Right lobe of liver (tissue), 6 donors: ENCODE measurements at regions not wholly inside any gene's neighbourhood (a gene's known extent, or its start where the extent isn't known, plus 50 kb on each side); places are given as distances from the start of the nearest gene placed in this dataset.

Source experiments
- ATAC-seq, 4 donors: fragments of 200-7000 bp; cut with Tn5 transposase; one replicate each; pipeline ENCODE4 v1.9.1; 2020; ENCODE audit warnings: mild to moderate bottlenecking in 4 of 4, moderate library complexity in 4 of 4
- DNase-seq, 3 donors: peaks; one replicate each; pipeline ENCODE4 v3.0.0-alpha.2; 2020
- H3K27ac ChIP-seq, 3 donors: fragments of 200-600 bp; one replicate each; pipeline ENCODE4 v1.8.0; 2022
- H3K27me3 ChIP-seq, 2 donors: fragments of 200-600 bp; one replicate each; pipeline ENCODE4 v1.8.0; 2022
- H3K36me3 ChIP-seq, 4 donors: fragments of 200-600 bp; sonication (generic) in 1 of 4; one replicate each; pipeline versions ENCODE4 v1.5.1 to v1.8.0; 2017 to 2022; ENCODE audit warnings: control low read depth in 1 of 4
- H3K4me1 ChIP-seq, 4 donors: fragments of 200-600 bp; sonication (generic) in 1 of 4; one replicate each; pipeline versions ENCODE4 v1.5.1 to v1.8.0; 2017 to 2022; ENCODE audit warnings: control low read depth in 1 of 4
- H3K4me3 ChIP-seq, 3 donors: fragments of 200-600 bp; one replicate each; pipeline ENCODE4 v1.8.0; 2022
- H3K9me3 ChIP-seq, 4 donors: fragments of 200-600 bp; sonication (generic) in 1 of 4; one replicate each; pipeline versions ENCODE4 v1.5.1 to v1.8.0; 2017 to 2022; ENCODE audit warnings: control low read depth in 1 of 4
- POLR2A ChIP-seq: fragments of 450-650 bp; IDR thresholded peaks from one replicate; pipeline ENCODE4 v1.6.1; 2017; ENCODE audit warnings: antibody characterized with exemption, mild to moderate bottlenecking
- WGBS: methylation state at CpG from one replicate; pipeline ENCODE4 v1.1.6; 2018; ENCODE audit warnings: low coverage, low lambda C conversion rate; ENCODE audit not compliant: insufficient coverage; ENCODE audit errors: missing lambda C conversion rate; 5-methylcytosine and 5-hydroxymethylcytosine counted together
- intact Hi-C, 2 donors: fragments of 100-400 bp; cut with DNase I; formaldehyde crosslinking; loops; one replicate each; pipeline versions ENCODE4 v1.11.2 to v1.14.1; 2022
- TF ChIP-seq, protein P1 (sequence below), 4 donors: fragments of 200-600 bp in 3 of 4; fragments of 450-650 bp in 1 of 4; IDR thresholded peaks; one replicate each; pipeline versions ENCODE4 v1.5.1 to v1.8.0; 2016 to 2022; ENCODE audit warnings: antibody characterized with exemption in 4 of 4, mild to moderate bottlenecking in 2 of 4
- donor health status: DM: no; HTN: yes; CAD: no.
- donor health status: DM: no; HTN: no; CAD: no.
- donor health status: DM: no; HTN: no; CAD: no.
- donor health status: DM: no; HTN: yes; CAD: no.
- donor health status: DM: no; HTN: yes; CAD: no.

DNA sequence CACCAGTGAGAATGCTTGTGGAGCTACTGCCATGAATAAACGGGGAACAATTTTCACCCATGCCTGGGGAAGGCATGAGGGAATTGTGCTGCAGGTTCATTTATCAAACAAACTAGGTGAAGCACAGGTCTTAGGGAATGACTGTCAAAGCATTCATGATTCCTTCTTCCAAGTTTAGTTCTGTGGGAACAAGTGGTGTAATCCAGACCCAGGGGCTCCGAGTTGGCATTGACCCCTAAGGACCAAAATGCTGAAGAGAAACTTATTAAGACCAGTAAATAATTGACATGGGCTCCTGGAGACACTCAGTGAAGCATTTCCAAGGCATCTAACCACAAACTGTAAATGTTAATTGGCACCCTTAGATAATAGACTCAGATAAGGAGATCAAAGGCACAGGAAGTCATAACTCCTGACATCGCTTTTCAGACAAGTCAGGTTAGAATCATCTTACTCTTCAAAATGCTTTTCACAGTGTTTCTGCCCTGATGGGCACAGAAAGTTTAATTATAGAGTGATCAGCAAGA lies 96.9 kb downstream of the SPP2 start:
- H3K4me3 ChIP-seq: no peak overlapping the region
- intact Hi-C loops: no loop called here
- WGBS: 89% methylated on average over 3 of the region's 3 CpGs
- ATAC-seq (no peak), DNase-seq (no peak)
- no peaks in the 10 kb centered on the region for H3K36me3 ChIP-seq
- H3K4me1 ChIP-seq: no peaks in the 10 kb centered on the region
- no peak overlapping the region for H3K27ac ChIP-seq
- no peaks in the 10 kb centered on the region for H3K27me3 ChIP-seq
- no peak for TF ChIP-seq POLR2A
- TF ChIP-seq, protein P1, sequence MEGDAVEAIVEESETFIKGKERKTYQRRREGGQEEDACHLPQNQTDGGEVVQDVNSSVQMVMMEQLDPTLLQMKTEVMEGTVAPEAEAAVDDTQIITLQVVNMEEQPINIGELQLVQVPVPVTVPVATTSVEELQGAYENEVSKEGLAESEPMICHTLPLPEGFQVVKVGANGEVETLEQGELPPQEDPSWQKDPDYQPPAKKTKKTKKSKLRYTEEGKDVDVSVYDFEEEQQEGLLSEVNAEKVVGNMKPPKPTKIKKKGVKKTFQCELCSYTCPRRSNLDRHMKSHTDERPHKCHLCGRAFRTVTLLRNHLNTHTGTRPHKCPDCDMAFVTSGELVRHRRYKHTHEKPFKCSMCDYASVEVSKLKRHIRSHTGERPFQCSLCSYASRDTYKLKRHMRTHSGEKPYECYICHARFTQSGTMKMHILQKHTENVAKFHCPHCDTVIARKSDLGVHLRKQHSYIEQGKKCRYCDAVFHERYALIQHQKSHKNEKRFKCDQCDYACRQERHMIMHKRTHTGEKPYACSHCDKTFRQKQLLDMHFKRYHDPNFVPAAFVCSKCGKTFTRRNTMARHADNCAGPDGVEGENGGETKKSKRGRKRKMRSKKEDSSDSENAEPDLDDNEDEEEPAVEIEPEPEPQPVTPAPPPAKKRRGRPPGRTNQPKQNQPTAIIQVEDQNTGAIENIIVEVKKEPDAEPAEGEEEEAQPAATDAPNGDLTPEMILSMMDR (IDR thresholded peaks at IDR 0.05): no peak
- no peaks in the 10 kb centered on the region for H3K9me3 ChIP-seq

DNA sequence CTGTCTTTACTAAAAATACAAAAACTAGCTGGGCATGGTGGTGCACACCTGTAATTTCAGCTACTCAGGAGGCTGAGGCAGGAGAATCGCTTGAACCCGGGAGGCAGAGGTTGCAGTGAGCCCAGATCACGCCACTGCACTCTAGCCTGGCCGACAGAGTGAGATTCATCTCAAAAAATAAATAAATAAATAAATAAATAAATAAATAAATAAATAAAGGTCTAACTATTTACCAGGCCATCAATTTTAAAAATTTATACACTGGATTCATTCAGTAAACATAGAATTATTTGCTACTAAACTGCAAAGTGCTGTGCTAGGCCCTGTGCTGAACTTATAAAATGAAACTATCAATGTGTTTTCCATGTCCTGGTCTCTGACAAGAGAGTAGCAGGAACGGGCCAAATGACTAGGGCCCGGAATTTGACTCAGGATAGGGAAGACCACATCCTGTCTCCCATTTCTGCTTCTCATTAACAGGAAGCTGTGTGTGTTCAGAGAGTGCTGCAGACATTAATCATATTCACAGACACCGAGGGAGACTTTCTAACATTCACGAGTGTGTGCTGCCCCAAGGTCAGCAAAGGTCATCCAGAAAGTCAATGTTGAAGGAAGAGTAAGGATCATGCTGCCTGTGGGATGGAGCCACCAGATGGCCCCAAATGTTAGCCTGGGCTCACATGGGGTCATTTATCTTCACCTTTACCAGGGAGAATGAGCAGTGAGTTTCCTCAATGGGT lies 95.8 kb downstream of the SPP2 start:
- DNase-seq (no peak), ATAC-seq (peak; percentile 54 to 80 (median 73))
- Histone ChIP-seq H3K9me3 (no peaks in the 10 kb centered on the region), H3K27ac (no peak overlapping the region), H3K4me1 (no peaks in the 10 kb centered on the region), H3K27me3 (no peaks in the 10 kb centered on the region), H3K36me3 (no peaks in the 10 kb centered on the region), H3K4me3 (no peak overlapping the region)
- WGBS: 61% methylated on average over 7 of the region's 8 CpGs
- intact Hi-C loops: no loop called here
- TF ChIP-seq POLR2A: no peak
- TF ChIP-seq, protein P1 (IDR thresholded peaks at IDR 0.05): no peak

- Histone ChIP-seq H3K36me3 (no peaks in the 10 kb centered on the region), H3K9me3 (no peaks in the 10 kb centered on the region), H3K27me3 (no peaks in the 10 kb centered on the region), H3K4me1 (no peaks in the 10 kb centered on the region), H3K27ac (no peak overlapping the region), H3K4me3 (no peak overlapping the region)
- ATAC-seq (no peak), DNase-seq (no peak)
- intact Hi-C loops: no loop called here
- 43% methylated on average over 1 of the region's 2 CpGs for WGBS
- TF ChIP-seq POLR2A: no peak
- TF ChIP-seq, protein P1 (IDR thresholded peaks at IDR 0.05): no peak
Measured at GRCh38 chr2:234145511-234145910, 95.0 kb downstream of the SPP2 start.

DNA sequence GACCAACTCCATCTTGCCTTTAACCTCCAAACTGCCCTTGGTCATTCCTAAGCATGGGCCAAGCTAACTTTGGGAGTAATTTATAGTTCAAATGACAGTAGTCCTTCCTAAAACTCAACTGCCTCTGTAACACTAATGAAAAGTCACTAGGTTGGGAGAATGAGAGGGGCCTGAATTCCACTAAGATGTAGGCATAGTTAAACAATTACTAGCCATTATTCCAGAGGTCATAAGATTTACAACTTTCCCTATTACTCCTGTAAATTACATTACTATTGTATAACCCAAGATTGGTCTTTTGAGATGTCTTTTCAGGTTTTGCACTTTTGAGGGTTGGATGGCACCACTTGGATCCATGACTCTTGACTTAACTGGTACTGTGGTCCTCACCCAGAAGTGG lies 94.6 kb downstream of the SPP2 start:
- Histone ChIP-seq H3K4me1 (no peaks in the 10 kb centered on the region), H3K27ac (no peak overlapping the region), H3K4me3 (no peak overlapping the region), H3K36me3 (no peaks in the 10 kb centered on the region), H3K9me3 (no peaks in the 10 kb centered on the region), H3K27me3 (no peaks in the 10 kb centered on the region)
- intact Hi-C loops: no loop called here
- no peak for ATAC-seq
- DNase-seq: no peak
- TF ChIP-seq, protein P1 (IDR thresholded peaks at IDR 0.05): no peak
- TF ChIP-seq POLR2A: no peak
